Adrenal gland (tissue), 5 donors: ENCODE measurements at regions not wholly inside any gene's neighbourhood (a gene's known extent, or its start where the extent isn't known, plus 50 kb on each side); places are given as distances from the start of the nearest gene placed in this dataset.

Source experiments
- CTCF ChIP-seq, 6 experiments: fragments of 450-650 bp in 4 of 6; fragments of 200-600 bp in 2 of 6; sonication (generic) in 1 of 6; IDR thresholded peaks; 1 replicate in 5 of 6; 2 replicates in 1 of 6; pipeline versions ENCODE4 v1.5.1 to v1.8.0; 2016 to 2021; ENCODE audit warnings: antibody characterized with exemption in 6 of 6, mild to moderate bottlenecking in 2 of 6, moderate library complexity in 1 of 6
- POLR2A ChIP-seq, 2 donors: fragments of 450-650 bp; IDR thresholded peaks; one replicate each; pipeline ENCODE4 v1.6.1; 2017; ENCODE audit warnings: antibody characterized with exemption in 2 of 2, mild to moderate bottlenecking in 2 of 2, moderate library complexity in 1 of 2
- donor health status: DM: no; HTN: no; CAD: no.

DNA sequence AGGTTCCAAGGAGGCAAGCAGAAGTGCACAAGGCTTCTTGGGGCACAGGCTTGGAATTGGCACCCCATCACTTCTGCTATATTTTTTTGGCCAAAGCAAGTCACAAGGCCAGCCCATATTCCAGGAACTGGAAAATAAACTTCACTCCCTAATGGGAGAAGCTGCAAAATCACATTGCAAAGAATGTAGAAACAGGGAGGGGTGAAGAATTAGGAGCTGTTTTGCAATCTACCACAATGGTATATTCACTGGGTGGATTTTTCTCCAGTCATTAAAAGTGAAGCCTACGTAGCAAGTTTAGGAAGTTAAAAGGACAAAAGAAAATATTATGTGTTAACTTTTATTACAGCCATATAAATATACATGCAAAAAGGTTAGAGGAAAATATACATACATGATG, 464.8 kb downstream of the COG6 start:
- no peak for TF ChIP-seq POLR2A (IDR thresholded peaks at IDR 0.05)
- TF ChIP-seq CTCF (IDR thresholded peaks at IDR 0.05), result no peak
